NCI-H146 (cell line): ENCODE measurements at regions not wholly inside any gene's neighbourhood (a gene's known extent, or its start where the extent isn't known, plus 50 kb on each side); places are given as distances from the start of the nearest gene placed in this dataset.

ENCODE experiments used
- DNase-seq: peaks from one replicate; lab custom pipeline; 2025; lab: John Stamatoyannopoulos, UW

DNA sequence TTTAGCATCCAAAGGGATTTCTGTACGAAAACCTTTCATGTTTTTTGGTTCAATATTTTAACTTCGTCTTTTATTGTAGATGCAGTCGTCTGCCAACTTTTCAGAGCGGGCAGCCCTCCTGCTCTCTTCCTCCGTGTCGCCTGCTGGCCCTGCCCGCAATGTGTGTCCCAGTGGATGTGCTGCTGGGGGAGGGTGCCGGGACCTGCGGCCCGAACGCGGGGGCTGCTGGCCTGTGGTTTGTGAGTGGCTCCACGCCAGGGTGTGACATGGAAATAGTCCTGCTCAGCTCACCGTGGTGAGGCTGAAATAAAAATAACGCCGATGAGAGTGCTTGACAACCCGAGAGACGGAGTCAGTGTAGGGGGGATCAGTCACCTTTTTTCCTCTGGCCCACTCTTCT is 59.7 kb upstream of the GRPEL1 start:
- DNase-seq, result no peak

DNA sequence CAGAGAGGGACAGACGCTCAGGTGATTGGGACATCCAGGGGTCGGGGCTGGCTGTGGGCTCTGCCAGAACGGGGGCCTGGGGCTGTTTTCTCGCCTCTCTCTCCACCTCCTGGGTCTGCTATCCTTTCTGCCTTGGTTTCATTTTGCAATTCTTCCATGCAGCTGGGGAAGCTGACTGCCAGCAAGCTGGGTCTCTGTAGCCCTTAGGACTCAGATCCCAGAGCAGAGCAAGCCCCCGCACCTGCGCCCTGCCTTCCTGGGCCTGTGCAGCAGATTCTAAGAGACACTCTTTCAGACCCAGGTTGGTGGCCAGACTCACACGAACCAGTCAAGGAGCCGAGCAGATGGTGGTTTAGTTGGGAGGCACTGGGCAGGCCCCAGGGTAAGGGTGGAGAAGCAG is 59.1 kb upstream of the GRPEL1 start:
- no peak for DNase-seq

DNA sequence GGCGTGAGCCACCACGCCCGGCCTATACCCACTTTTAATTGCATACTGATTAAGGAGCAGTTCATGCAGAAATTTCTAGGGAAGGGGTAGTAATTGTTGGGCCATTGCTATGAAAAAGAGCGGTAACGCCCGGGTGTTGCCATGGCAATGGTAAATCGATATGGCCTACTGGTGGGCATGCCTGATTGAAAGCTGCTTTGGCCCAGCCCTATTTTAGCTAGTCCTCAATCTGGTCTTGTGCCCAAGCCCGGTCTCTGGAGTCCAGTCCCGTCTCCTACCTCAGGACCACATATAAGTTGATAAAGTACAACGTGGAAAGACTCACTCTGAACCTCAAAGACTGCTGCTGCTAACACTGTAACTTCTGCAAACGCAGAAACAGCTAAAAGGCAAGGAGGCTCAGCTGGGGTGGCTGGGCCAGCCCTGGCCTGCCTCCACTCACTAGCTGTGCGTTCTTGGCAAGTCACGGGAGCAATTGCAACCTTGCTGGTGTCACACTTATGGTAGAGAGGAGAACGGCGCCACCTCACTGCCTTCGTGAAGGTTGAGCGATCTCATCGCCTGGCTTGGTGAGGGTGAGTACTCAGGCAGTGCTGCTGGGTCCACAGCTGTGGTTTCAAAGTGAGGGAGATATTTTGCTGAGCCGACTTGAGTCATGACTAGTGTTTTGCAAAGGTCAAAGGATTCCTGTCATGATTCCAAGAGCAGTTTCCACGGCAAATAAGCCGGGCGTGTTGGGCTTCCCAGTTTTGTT is 57.0 kb upstream of the GRPEL1 start:
- peak; percentile 33 for DNase-seq

DNA sequence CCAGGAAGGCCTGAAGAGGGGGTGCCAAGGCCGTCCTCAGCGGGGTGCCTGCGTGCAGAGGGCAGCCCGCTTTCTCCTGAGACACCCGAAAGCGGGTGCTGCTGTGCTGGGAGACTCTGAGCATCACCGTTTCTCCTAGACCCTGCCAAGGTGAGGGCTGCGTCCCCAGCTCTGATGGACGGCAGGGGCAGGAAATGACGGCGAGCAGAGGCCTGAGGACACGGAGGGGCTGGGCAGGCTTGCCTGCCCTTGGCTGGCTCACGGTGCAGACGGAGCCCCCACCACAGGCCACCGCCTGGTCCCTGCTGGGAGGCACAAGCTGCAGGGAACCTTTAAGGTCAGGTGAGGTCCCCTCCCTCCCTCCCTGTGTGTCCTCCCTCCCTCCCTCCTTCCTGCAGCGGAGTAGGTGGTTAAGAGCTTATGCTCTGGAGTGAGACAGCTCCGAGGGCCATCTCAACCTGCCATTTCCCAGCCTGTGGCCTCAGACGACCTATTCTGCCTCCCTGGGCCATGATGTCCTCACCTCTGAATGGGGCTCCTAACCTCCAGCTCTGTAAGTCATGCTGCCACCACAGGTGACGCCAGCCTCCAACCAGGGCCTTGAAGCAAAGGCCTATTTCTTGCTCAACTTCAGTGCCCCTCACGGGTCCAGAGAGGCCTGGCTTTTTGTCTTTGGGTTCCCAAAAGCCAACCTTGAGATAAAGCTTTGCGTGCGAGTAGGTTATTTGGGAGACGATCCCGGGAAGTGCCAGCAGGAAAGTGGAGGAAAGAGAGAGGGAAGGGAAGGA is 54.2 kb upstream of the GRPEL1 start:
- DNase-seq, result no peak

DNA sequence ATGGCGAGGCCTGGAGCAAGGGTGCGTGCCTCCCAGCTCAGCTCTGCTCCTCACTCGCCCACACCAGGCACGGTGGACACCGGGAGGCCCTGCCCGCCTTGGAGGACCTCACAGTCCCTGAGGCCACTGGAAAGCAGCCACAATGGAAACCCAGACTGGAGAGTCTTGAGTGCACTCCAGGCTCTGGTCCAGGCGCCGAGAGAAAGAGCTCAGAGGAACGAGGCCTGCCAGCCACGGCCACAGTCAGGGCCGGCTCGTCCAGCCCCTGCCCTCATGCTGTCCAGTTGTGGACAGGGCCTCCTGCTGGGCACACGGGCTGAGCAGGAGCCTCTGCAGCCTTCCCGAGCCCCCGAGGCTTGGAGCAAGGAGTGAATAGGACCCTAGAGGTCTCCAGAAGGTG is 53.3 kb upstream of the GRPEL1 start:
- no peak for DNase-seq

DNA sequence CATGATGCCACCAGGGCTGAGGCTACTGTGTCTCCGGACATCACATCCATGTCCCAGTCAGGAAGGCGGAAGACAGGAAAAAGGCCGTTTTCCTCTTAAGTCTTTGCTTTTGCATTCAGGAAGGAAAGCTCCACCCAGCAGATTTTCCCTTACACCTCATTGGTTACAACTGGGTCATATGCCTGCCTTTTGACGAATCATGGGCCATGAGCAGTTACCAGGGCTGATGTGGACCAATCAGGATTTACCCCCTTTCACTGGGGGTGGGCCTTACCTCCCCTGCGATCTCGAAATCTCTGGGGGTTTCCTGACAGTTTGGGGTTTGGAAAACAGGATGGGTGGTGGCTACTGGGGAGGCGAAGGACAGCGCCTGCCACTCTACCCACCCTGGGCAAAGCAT is 52.5 kb upstream of the GRPEL1 start:
- no peak for DNase-seq

DNA sequence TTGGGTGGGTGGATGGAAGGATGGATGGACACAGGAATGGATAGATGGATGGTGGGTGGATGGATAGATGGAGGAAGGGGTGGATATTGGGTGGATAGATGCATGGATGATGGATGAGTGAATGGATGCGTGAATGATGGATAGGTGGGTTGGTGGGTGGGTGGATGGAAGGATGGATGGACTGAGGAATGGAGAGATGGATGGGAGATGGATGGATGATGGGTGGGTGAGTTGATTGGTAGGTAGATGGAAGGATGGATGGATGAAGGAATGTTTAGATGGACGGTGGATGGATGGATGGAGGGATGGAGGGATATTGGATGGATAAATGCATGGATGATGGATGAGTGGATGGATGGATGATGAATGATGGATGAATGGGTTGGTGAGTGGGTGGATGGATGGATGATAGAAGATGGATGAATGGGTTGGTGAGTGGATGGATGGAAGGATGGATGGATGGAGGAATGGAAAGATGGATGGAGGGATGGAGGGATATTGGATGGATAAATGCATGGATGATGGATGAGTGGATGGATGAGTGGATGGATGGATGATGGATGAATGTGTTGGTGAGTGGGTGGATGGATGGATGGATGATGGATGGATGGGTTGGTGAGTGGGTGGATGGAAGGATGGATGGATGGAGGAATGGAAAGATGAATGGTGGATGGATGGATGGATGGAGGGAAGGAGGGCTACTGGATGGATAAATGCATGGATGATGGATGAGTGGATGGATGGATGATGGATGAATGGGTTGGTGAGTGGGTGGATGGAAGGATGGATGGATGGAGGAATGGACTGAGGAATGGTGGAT is 50.4 kb upstream of the GRPEL1 start:
- no peak for DNase-seq
